ENCODE measurements at regions not wholly inside any gene's neighbourhood (a gene's known extent, or its start where the extent isn't known, plus 50 kb on each side); places are given as distances from the start of the nearest gene placed in this dataset.

- intact Hi-C loops (cut with DNase I): no loop called here
- Histone ChIP-seq H3K4me1 (no peaks in the 10 kb centered on the region), H3K9me3 (no peaks in the 10 kb centered on the region), H3K27me3 (no peaks in the 10 kb centered on the region), H3K27ac (no peak overlapping the region), H3K36me3 (no peaks in the 10 kb centered on the region), H3K4me3 (replicated peaks in 1 of 3) (no peak overlapping the region)
- no peak for DNase-seq
- WGBS, 2 donors: 86 to 94% methylated on average over 1 of the region's 1 CpG
- TF ChIP-seq CTCF (IDR thresholded peaks at IDR 0.05): no peak
- no peak for TF ChIP-seq POLR2A (IDR thresholded peaks at IDR 0.05)
These were observed 311.0 kb upstream of the FSHR start for GRCh38 chr2:49465157-49465831.

- TF ChIP-seq POLR2A (IDR thresholded peaks at IDR 0.05) (no peak), CTCF (IDR thresholded peaks at IDR 0.05) (no peak)
- Histone ChIP-seq H3K9me3 (no peaks in the 10 kb centered on the region), H3K4me1 (no peaks in the 10 kb centered on the region), H3K36me3 (no peaks in the 10 kb centered on the region), H3K4me3 (replicated peaks in 1 of 3) (no peak overlapping the region), H3K27ac (no peak overlapping the region), H3K27me3 (no peaks in the 10 kb centered on the region)
- DNase-seq: no peak
- intact Hi-C loops (cut with DNase I): no loop called here
- 78 to 84% methylated on average over 3 of the region's 3 CpGs for WGBS, 2 donors
These were observed 305.1 kb upstream of the FSHR start for GRCh38 chr2:49459314-49459993.

- intact Hi-C loops (cut with DNase I): no loop called here
- DNase-seq: no peak
- TF ChIP-seq CTCF (IDR thresholded peaks at IDR 0.05): no peak
- TF ChIP-seq POLR2A (IDR thresholded peaks at IDR 0.05): no peak
- Histone ChIP-seq H3K27ac (no peak overlapping the region), H3K4me1 (no peaks in the 10 kb centered on the region), H3K36me3 (no peaks in the 10 kb centered on the region), H3K4me3 (replicated peaks in 1 of 3) (no peak overlapping the region), H3K9me3 (no peaks in the 10 kb centered on the region), H3K27me3 (no peaks in the 10 kb centered on the region)
- 65 to 67% methylated on average over 3 of the region's 3 CpGs for whole genome bisulfite sequencing, 2 donors
These were observed 289.7 kb upstream of the FSHR start for GRCh38 chr2:49444005-49444404.

- no peak overlapping the region for H3K4me3 ChIP-seq (replicated peaks in 1 of 3)
- no peak for TF ChIP-seq POLR2A (IDR thresholded peaks at IDR 0.05)
- TF ChIP-seq CTCF (IDR thresholded peaks at IDR 0.05): no peak
- DNase-seq: no peak
- H3K4me1 ChIP-seq: no peaks in the 10 kb centered on the region
- no peaks in the 10 kb centered on the region for H3K27me3 ChIP-seq
- no peak overlapping the region for H3K27ac ChIP-seq
- 42 to 71% methylated on average over 4 of the region's 4 CpGs for WGBS, 2 donors
- intact Hi-C loops (cut with DNase I): no loop called here
- H3K36me3 ChIP-seq: no peaks in the 10 kb centered on the region
- H3K9me3 ChIP-seq: no peaks in the 10 kb centered on the region
These were observed 272.7 kb upstream of the FSHR start for GRCh38 chr2:49426996-49427395.

GRCh38 chr2:49416252-49416651, 261.9 kb upstream of the FSHR start:
- H3K9me3 ChIP-seq: no peaks in the 10 kb centered on the region
- H3K27me3 ChIP-seq: no peaks in the 10 kb centered on the region
- no peaks in the 10 kb centered on the region for H3K36me3 ChIP-seq
- TF ChIP-seq CTCF (IDR thresholded peaks at IDR 0.05) (no peak), POLR2A (IDR thresholded peaks at IDR 0.05) (no peak)
- no peak overlapping the region for H3K4me3 ChIP-seq (replicated peaks in 1 of 3)
- intact Hi-C loops (cut with DNase I): no loop called here
- H3K4me1 ChIP-seq: no peaks in the 10 kb centered on the region
- DNase-seq: no peak
- H3K27ac ChIP-seq: no peak overlapping the region

Data from thyroid gland (tissue), 4 donors.